ENCODE measurements at regions not wholly inside any gene's neighbourhood (a gene's known extent, or its start where the extent isn't known, plus 50 kb on each side); places are given as distances from the start of the nearest gene placed in this dataset.

GRCh38 chr5:174380311-174380710 lies 334.8 kb downstream of the NSG2 start:
- no peak for DNase-seq

- no peak for DNase-seq
These were observed 335.7 kb downstream of the NSG2 start for GRCh38 chr5:174381241-174381640.

- DNase-seq, result no peak
These were observed 338.0 kb downstream of the NSG2 start for GRCh38 chr5:174383210-174384167.

- no peak for DNase-seq
These were observed 339.0 kb downstream of the NSG2 start for GRCh38 chr5:174384509-174384947.

GRCh38 chr5:174386306-174386705 lies 338.1 kb upstream of the MSX2 start:
- no peak for DNase-seq

GRCh38 chr5:174386846-174387245 lies 337.5 kb upstream of the MSX2 start:
- no peak for DNase-seq

GRCh38 chr5:174387448-174387847 lies 336.9 kb upstream of the MSX2 start:
- no peak for DNase-seq

- DNase-seq, result no peak
These were observed 331.5 kb upstream of the MSX2 start for GRCh38 chr5:174392892-174393291.

- no peak for DNase-seq
These were observed 327.8 kb upstream of the MSX2 start for GRCh38 chr5:174396541-174396940.

GRCh38 chr5:174397206-174397605 lies 327.2 kb upstream of the MSX2 start:
- no peak for DNase-seq

- no peak for DNase-seq
These were observed 326.2 kb upstream of the MSX2 start for GRCh38 chr5:174398171-174398570.

- DNase-seq, result no peak
These were observed 325.0 kb upstream of the MSX2 start for GRCh38 chr5:174399411-174399810.

- DNase-seq, result no peak
These were observed 323.9 kb upstream of the MSX2 start for GRCh38 chr5:174400461-174400860.

- no peak for DNase-seq
These were observed 322.6 kb upstream of the MSX2 start for GRCh38 chr5:174401793-174402192.

GRCh38 chr5:174402222-174402812 lies 322.1 kb upstream of the MSX2 start:
- DNase-seq, result no peak

GRCh38 chr5:174404848-174405247 lies 319.5 kb upstream of the MSX2 start:
- DNase-seq, result no peak

- DNase-seq, result no peak
These were observed 315.3 kb upstream of the MSX2 start for GRCh38 chr5:174409070-174409469.

GRCh38 chr5:174409971-174410370 lies 314.4 kb upstream of the MSX2 start:
- DNase-seq, result no peak

GRCh38 chr5:174410716-174411478 lies 313.5 kb upstream of the MSX2 start:
- DNase-seq, result no peak

- DNase-seq, result no peak
These were observed 312.9 kb upstream of the MSX2 start for GRCh38 chr5:174411479-174411819.

GRCh38 chr5:174412374-174412773 lies 312.0 kb upstream of the MSX2 start:
- no peak for DNase-seq

- DNase-seq, result no peak
These were observed 311.4 kb upstream of the MSX2 start for GRCh38 chr5:174412941-174413340.

- no peak for DNase-seq
These were observed 310.6 kb upstream of the MSX2 start for GRCh38 chr5:174413567-174414314.
